PC-3 (cell line): ENCODE measurements at regions not wholly inside any gene's neighbourhood (a gene's known extent, or its start where the extent isn't known, plus 50 kb on each side); places are given as distances from the start of the nearest gene placed in this dataset.

Source experiments
- ATAC-seq: fragments of 200-7000 bp; cut with Tn5 transposase; 2 replicates; pipeline ENCODE4 v1.9.1; 2020; ENCODE audit warnings: mild to moderate bottlenecking, moderate library complexity
- BruUV-seq: library from RNA; stranded (reverse); fragments of 400-500 nt; replicated peaks from 2 replicates; lab custom pipeline; 2021; lab: Mats Ljungman, UMichigan
- CTCF ChIA-PET: fragments of 300-600 bp; sonication (Branson Sonifier 250); formaldehyde crosslinking; loops from one replicate; lab custom pipeline; 2022; ENCODE audit warnings: antibody characterized with exemption; lab: Charles Lee
- POLR2A ChIA-PET: fragments of 300-600 bp; sonication (Branson Sonifier 250); formaldehyde crosslinking; loops from one replicate; lab custom pipeline; 2022; ENCODE audit warnings: antibody characterized with exemption; ENCODE audit not compliant: unreplicated experiment; lab: Charles Lee
- DNase-seq: peaks from one replicate; pipeline ENCODE4 v3.0.0-alpha.2; 2015
- H2AFZ ChIP-seq: fragments of 300-600 bp; sonication (generic); 2 replicates; pipeline ENCODE4 v1.6.0; 2016; ENCODE audit warnings: antibody characterized with exemption, low read length
- H3F3A ChIP-seq: fragments of 300-600 bp; sonication (generic); one replicate; pipeline ENCODE4 v1.6.0; 2017; ENCODE audit warnings: antibody characterized with exemption, low read length, control low read depth, mild to moderate bottlenecking; ENCODE audit not compliant: unreplicated experiment
- H3K27ac ChIP-seq: fragments of 300-600 bp; sonication (generic); 2 replicates; pipeline ENCODE4 v1.5.1; 2016; ENCODE audit warnings: mild to moderate bottlenecking, low read length
- H3K27me3 ChIP-seq: fragments of 300-600 bp; sonication (generic); 2 replicates; pipeline ENCODE4 v1.6.1; 2016; ENCODE audit warnings: low read length, mixed read lengths
- H3K36me3 ChIP-seq: fragments of 300-600 bp; sonication (generic); 2 replicates; pipeline ENCODE4 v1.6.1; 2016; ENCODE audit warnings: low read depth, mixed run types, low read length, mixed read lengths
- H3K4me1 ChIP-seq: fragments of 300-600 bp; sonication (generic); 2 replicates; pipeline ENCODE4 v1.5.1; 2016; ENCODE audit warnings: low read length; ENCODE audit not compliant: insufficient read depth
- H3K4me2 ChIP-seq: fragments of 300-600 bp; sonication (generic); 2 replicates; pipeline ENCODE4 v1.6.0; 2016; ENCODE audit warnings: low read length
- H3K4me3 ChIP-seq: fragments of 300-600 bp; sonication (generic); 2 replicates; pipeline ENCODE4 v1.5.1; 2016; ENCODE audit warnings: mild to moderate bottlenecking, low read length, mixed read lengths
- H3K79me2 ChIP-seq: fragments of 300-600 bp; sonication (generic); 2 replicates; pipeline ENCODE4 v1.6.1; 2017; ENCODE audit warnings: low read length, mixed read lengths
- H3K9ac ChIP-seq: fragments of 300-600 bp; sonication (generic); 2 replicates; pipeline ENCODE4 v1.6.0; 2016; ENCODE audit warnings: mild to moderate bottlenecking, low read length
- H3K9me2 ChIP-seq: fragments of 300-600 bp; sonication (generic); replicated peaks from 2 replicates; pipeline ENCODE4 v1.6.1; 2016; ENCODE audit warnings: mixed run types, low read length, mixed read lengths
- H3K9me3 ChIP-seq: fragments of 300-600 bp; sonication (generic); 2 replicates; pipeline ENCODE4 v1.6.1; 2016; ENCODE audit warnings: low read length, mixed read lengths
- H4K20me1 ChIP-seq: fragments of 300-600 bp; sonication (generic); 2 replicates; pipeline ENCODE4 v1.6.1; 2016; ENCODE audit warnings: low read length, mixed read lengths
- CTCF ChIP-seq: fragments of 300-600 bp; sonication (generic); conservative IDR thresholded peaks from 2 replicates; pipeline ENCODE4 v1.5.1; 2017; ENCODE audit warnings: antibody characterized with exemption, low read depth, mild to moderate bottlenecking, low read length
- EZH2 ChIP-seq: fragments of 300-600 bp; sonication (generic); IDR thresholded peaks from one replicate; pipeline ENCODE4 v1.6.1; 2017; ENCODE audit warnings: antibody characterized with exemption, mild to moderate bottlenecking, low read length; ENCODE audit not compliant: unreplicated experiment
- EZH2phosphoT487 ChIP-seq: fragments of 300-600 bp; sonication (generic); IDR thresholded peaks from 2 replicates; pipeline ENCODE4 v1.6.1; 2018; ENCODE audit warnings: mild to moderate bottlenecking, antibody characterized with exemption, low read length, borderline replicate concordance
- intact Hi-C: fragments of 100-400 bp; cut with micrococcal nuclease; formaldehyde crosslinking; loops from 2 replicates; pipeline ENCODE4 v1.9.0; 2023

GRCh38 chr5:97545446-97545845, 362.4 kb upstream of the RIOK2 start:
- DNase-seq (no peak), ATAC-seq (no peak)
- Histone ChIP-seq H2AFZ (0 out of 2 replicates have a peak overlapping the region, but pooled peaks have one; percentile 51), H3K9me2 (no peaks in the 10 kb centered on the region), H3K9me3 (no peaks in the 10 kb centered on the region), H3K9ac (no peak overlapping the region), H4K20me1 (no peaks in the 10 kb centered on the region), H3K27me3 (no peaks in the 10 kb centered on the region), H3K36me3 (no peaks in the 10 kb centered on the region), H3K79me2 (no peaks in the 10 kb centered on the region), H3K4me2 (no peak overlapping the region), H3F3A (no peaks in the 10 kb centered on the region), H3K27ac (no peak overlapping the region), H3K4me3 (no peak overlapping the region), H3K4me1 (peaks cover 8% of the 10 kb centered on the region; the same call in 1 of the 2 replicates)
- intact Hi-C loops, result no loop called here
- BruUV-seq, result no TSS peak
- CTCF ChIA-PET, result no interaction called here
- POLR2A ChIA-PET, result no interaction called here
- TF ChIP-seq EZH2phosphoT487, result no peak
- TF ChIP-seq EZH2, result no peak
- no peak for TF ChIP-seq CTCF

- CTCF ChIA-PET, result no interaction called here
- TF ChIP-seq EZH2phosphoT487 (no peak), EZH2 (no peak), CTCF (no peak)
- Histone ChIP-seq H3K27ac (no peak overlapping the region), H3K36me3 (no peaks in the 10 kb centered on the region), H3K4me2 (no peak overlapping the region), H3K4me3 (no peak overlapping the region), H3K9ac (no peak overlapping the region), H3K4me1 (peaks cover 8% of the 10 kb centered on the region; the same call in 1 of the 2 replicates), H3K27me3 (no peaks in the 10 kb centered on the region), H3K9me2 (no peaks in the 10 kb centered on the region), H3K79me2 (no peaks in the 10 kb centered on the region), H3K9me3 (no peaks in the 10 kb centered on the region), H3F3A (no peaks in the 10 kb centered on the region), H4K20me1 (no peaks in the 10 kb centered on the region), H2AFZ (no peak overlapping the region)
- DNase-seq (no peak), ATAC-seq (no peak)
- POLR2A ChIA-PET, result no interaction called here
- intact Hi-C loops, result no loop called here
- no TSS peak for BruUV-seq
Observed at GRCh38 chr5:97545886-97546535, 363.0 kb upstream of the RIOK2 start.

- no peak overlapping the region for H3K9ac ChIP-seq
- peaks cover 8% of the 10 kb centered on the region; the same call in 1 of the 2 replicates for H3K4me1 ChIP-seq
- TF ChIP-seq EZH2phosphoT487, result no peak
- TF ChIP-seq EZH2, result no peak
- no peak for TF ChIP-seq CTCF
- H3K27me3 ChIP-seq, result no peaks in the 10 kb centered on the region
- intact Hi-C loops, result no loop called here
- no peaks in the 10 kb centered on the region for H3K9me2 ChIP-seq
- H3K36me3 ChIP-seq, result no peaks in the 10 kb centered on the region
- H4K20me1 ChIP-seq, result no peaks in the 10 kb centered on the region
- no peak for ATAC-seq
- ChIA-PET CTCF (no interaction called here), POLR2A (no interaction called here)
- BruUV-seq, result no TSS peak
- H3K79me2 ChIP-seq, result no peaks in the 10 kb centered on the region
- H2AFZ ChIP-seq, result no peak overlapping the region
- H3K4me2 ChIP-seq, result no peak overlapping the region
- H3K4me3 ChIP-seq, result no peak overlapping the region
- DNase-seq, result no peak
- no peaks in the 10 kb centered on the region for H3K9me3 ChIP-seq
- no peaks in the 10 kb centered on the region for H3F3A ChIP-seq
- H3K27ac ChIP-seq, result no peak overlapping the region
Observed at GRCh38 chr5:97547430-97547829, 364.4 kb upstream of the RIOK2 start.
